Right lobe of liver (tissue), 4 donors: ENCODE measurements at regions not wholly inside any gene's neighbourhood (a gene's known extent, or its start where the extent isn't known, plus 50 kb on each side); places are given as distances from the start of the nearest gene placed in this dataset.

ENCODE experiments used
- POLR2A ChIP-seq: fragments of 450-650 bp; IDR thresholded peaks from one replicate; pipeline ENCODE4 v1.6.1; 2017; ENCODE audit warnings: antibody characterized with exemption, mild to moderate bottlenecking
- TF ChIP-seq, protein P1 (sequence below), 4 donors: fragments of 200-600 bp in 3 of 4; fragments of 450-650 bp in 1 of 4; IDR thresholded peaks; one replicate each; pipeline versions ENCODE4 v1.5.1 to v1.8.0; 2016 to 2022; ENCODE audit warnings: antibody characterized with exemption in 4 of 4, mild to moderate bottlenecking in 2 of 4
- donor health status: DM: no; HTN: no; CAD: no.
- donor health status: DM: no; HTN: no; CAD: no.
- donor health status: DM: no; HTN: yes; CAD: no.

DNA sequence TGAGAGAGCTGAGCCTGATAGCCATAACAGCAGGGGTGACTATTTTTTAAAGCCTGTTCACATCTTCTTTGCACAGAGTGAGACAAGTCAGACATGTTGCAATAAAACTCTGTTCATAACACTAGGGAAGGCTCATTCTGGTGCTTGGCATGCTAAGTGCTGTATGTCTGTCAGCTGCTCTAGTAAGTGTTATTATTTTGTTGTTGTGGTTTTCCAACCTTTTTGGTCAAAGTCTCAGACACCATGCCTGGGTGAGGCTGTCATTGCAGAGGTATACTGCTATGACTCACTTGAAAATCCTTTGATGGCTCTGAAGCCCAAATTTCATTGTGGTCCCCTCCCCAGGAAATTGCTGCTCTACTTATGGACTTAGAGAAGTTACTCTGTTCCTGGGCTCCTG lies 129.7 kb downstream of the ADRA2A start:
- TF ChIP-seq POLR2A, result no peak
- TF ChIP-seq, protein P1, sequence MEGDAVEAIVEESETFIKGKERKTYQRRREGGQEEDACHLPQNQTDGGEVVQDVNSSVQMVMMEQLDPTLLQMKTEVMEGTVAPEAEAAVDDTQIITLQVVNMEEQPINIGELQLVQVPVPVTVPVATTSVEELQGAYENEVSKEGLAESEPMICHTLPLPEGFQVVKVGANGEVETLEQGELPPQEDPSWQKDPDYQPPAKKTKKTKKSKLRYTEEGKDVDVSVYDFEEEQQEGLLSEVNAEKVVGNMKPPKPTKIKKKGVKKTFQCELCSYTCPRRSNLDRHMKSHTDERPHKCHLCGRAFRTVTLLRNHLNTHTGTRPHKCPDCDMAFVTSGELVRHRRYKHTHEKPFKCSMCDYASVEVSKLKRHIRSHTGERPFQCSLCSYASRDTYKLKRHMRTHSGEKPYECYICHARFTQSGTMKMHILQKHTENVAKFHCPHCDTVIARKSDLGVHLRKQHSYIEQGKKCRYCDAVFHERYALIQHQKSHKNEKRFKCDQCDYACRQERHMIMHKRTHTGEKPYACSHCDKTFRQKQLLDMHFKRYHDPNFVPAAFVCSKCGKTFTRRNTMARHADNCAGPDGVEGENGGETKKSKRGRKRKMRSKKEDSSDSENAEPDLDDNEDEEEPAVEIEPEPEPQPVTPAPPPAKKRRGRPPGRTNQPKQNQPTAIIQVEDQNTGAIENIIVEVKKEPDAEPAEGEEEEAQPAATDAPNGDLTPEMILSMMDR (IDR thresholded peaks at IDR 0.05), result no peak
